Loucy (cell line): ENCODE measurements at regions not wholly inside any gene's neighbourhood (a gene's known extent, or its start where the extent isn't known, plus 50 kb on each side); places are given as distances from the start of the nearest gene placed in this dataset.

ENCODE experiments used
- EZH2phosphoT487 ChIP-seq: fragments of 200-600 bp; IDR thresholded peaks from 2 replicates; pipeline ENCODE4 v1.6.1; 2018; ENCODE audit warnings: antibody characterized with exemption, mild to moderate bottlenecking, moderate library complexity, borderline replicate concordance
- TF ChIP-seq, protein P1 (sequence below): fragments of 200-600 bp; sonication (generic); conservative IDR thresholded peaks from 2 replicates; pipeline ENCODE4 v1.5.1; 2014; ENCODE audit warnings: mild to moderate bottlenecking, antibody characterized with exemption, low read length

DNA sequence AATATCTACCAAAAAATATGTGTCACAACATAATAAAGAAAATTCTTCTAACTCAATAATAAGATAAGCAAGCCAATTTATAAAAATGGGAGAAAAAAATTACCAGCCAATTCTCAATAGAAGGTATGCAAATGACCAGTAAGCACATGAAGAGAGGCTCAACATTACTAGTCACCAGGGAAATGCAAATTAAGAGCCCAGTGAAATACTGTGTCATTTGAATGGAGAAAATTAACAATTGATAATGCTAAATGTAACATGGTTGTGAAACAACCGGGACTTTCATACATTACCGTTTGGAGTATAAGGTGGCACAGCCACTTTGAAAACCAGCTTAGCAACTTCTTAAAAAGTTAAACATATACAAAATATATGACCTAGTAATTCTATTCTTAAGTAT is 460.7 kb downstream of the IGSF11 start:
- TF ChIP-seq, protein P1, sequence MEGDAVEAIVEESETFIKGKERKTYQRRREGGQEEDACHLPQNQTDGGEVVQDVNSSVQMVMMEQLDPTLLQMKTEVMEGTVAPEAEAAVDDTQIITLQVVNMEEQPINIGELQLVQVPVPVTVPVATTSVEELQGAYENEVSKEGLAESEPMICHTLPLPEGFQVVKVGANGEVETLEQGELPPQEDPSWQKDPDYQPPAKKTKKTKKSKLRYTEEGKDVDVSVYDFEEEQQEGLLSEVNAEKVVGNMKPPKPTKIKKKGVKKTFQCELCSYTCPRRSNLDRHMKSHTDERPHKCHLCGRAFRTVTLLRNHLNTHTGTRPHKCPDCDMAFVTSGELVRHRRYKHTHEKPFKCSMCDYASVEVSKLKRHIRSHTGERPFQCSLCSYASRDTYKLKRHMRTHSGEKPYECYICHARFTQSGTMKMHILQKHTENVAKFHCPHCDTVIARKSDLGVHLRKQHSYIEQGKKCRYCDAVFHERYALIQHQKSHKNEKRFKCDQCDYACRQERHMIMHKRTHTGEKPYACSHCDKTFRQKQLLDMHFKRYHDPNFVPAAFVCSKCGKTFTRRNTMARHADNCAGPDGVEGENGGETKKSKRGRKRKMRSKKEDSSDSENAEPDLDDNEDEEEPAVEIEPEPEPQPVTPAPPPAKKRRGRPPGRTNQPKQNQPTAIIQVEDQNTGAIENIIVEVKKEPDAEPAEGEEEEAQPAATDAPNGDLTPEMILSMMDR = no peak
- no peak for TF ChIP-seq EZH2phosphoT487
